Breast epithelium (tissue), 4 donors: ENCODE measurements at regions not wholly inside any gene's neighbourhood (a gene's known extent, or its start where the extent isn't known, plus 50 kb on each side); places are given as distances from the start of the nearest gene placed in this dataset.

Source experiments
- DNase-seq, 2 donors: peaks; one replicate each; pipeline ENCODE4 v3.0.0-alpha.2; 2019; ENCODE audit warnings: low spot score in 2 of 2
- H3K27ac ChIP-seq, 2 donors: fragments of 200-600 bp; sonication (generic) in 1 of 2; one replicate each; pipeline ENCODE4 v1.5.1; 2016 to 2019; ENCODE audit warnings: mild to moderate bottlenecking in 1 of 2
- H3K27me3 ChIP-seq, 2 donors: fragments of 200-600 bp; sonication (generic) in 1 of 2; one replicate each; pipeline versions ENCODE4 v1.5.1 to v1.6.0; 2017 to 2019; ENCODE audit warnings: control low read depth in 1 of 2, mild to moderate bottlenecking in 1 of 2
- H3K36me3 ChIP-seq: fragments of 200-600 bp; one replicate; pipeline ENCODE4 v1.5.1; 2019
- H3K4me1 ChIP-seq, 2 donors: fragments of 200-600 bp; sonication (generic); one replicate each; pipeline ENCODE4 v1.5.1; 2016 to 2019; ENCODE audit warnings: control low read depth in 1 of 2
- H3K4me3 ChIP-seq, 3 donors: fragments of 200-600 bp; sonication (generic); 1 replicate in 2 of 3; 2 replicates in 1 of 3; pipeline ENCODE4 v1.5.1; 2016 to 2019; ENCODE audit warnings: mild to moderate bottlenecking in 3 of 3, moderate library complexity in 2 of 3
- H3K9me3 ChIP-seq, 2 donors: fragments of 200-600 bp; sonication (generic) in 1 of 2; one replicate each; pipeline ENCODE4 v1.5.1; 2016 to 2019; ENCODE audit warnings: control low read depth in 1 of 2
- CTCF ChIP-seq, 3 donors: fragments of 450-650 bp; IDR thresholded peaks; one replicate each; pipeline ENCODE4 v1.5.1; 2016 to 2017; ENCODE audit warnings: antibody characterized with exemption in 3 of 3, mild to moderate bottlenecking in 3 of 3, moderate library complexity in 3 of 3
- POLR2A ChIP-seq: fragments of 450-650 bp; IDR thresholded peaks from one replicate; pipeline ENCODE4 v1.6.1; 2016; ENCODE audit warnings: antibody characterized with exemption, mild to moderate bottlenecking, moderate library complexity
- POLR2AphosphoS5 ChIP-seq, 3 donors: sonication (generic); formaldehyde crosslinking; IDR thresholded peaks; one replicate each; pipeline ENCODE4 v1.6.1; 2017; ENCODE audit warnings: antibody characterized with exemption in 3 of 3
- intact Hi-C: fragments of 100-400 bp; cut with DNase I; formaldehyde crosslinking; loops from one replicate; pipeline ENCODE4 v1.15.1; 2023; ENCODE audit warnings: low total_unique reads

- H3K9me3 ChIP-seq = no peaks in the 10 kb centered on the region
- no peaks in the 10 kb centered on the region for H3K4me1 ChIP-seq
- H3K27me3 ChIP-seq = no peaks in the 10 kb centered on the region
- no peak overlapping the region for H3K4me3 ChIP-seq
- no peak for TF ChIP-seq CTCF (IDR thresholded peaks at IDR 0.05)
- TF ChIP-seq POLR2AphosphoS5 (IDR thresholded peaks at IDR 0.05) = no peak
- no peak for TF ChIP-seq POLR2A
- no peaks in the 10 kb centered on the region for H3K36me3 ChIP-seq
- intact Hi-C loops = no loop called here
- no peak for DNase-seq
- peak overlapping the region; percentile 5 to 53 for H3K27ac ChIP-seq
These were observed 224.2 kb upstream of the SSTR4 start for GRCh38 chr20:22810626-22811569.

GRCh38 chr20:22814471-22815205, 220.5 kb upstream of the SSTR4 start:
- no peaks in the 10 kb centered on the region for H3K36me3 ChIP-seq
- H3K27ac ChIP-seq = no peak overlapping the region
- no peak for TF ChIP-seq CTCF (IDR thresholded peaks at IDR 0.05)
- no peak for TF ChIP-seq POLR2A
- TF ChIP-seq POLR2AphosphoS5 (IDR thresholded peaks at IDR 0.05) = no peak
- no peaks in the 10 kb centered on the region for H3K9me3 ChIP-seq
- H3K4me1 ChIP-seq = no peaks in the 10 kb centered on the region
- intact Hi-C loops = no loop called here
- no peaks in the 10 kb centered on the region for H3K27me3 ChIP-seq
- no peak overlapping the region for H3K4me3 ChIP-seq
- DNase-seq = no peak

- H3K9me3 ChIP-seq = no peaks in the 10 kb centered on the region
- no peak overlapping the region for H3K27ac ChIP-seq
- TF ChIP-seq POLR2A (no peak), POLR2AphosphoS5 (IDR thresholded peaks at IDR 0.05) (no peak), CTCF (IDR thresholded peaks at IDR 0.05) (no peak)
- DNase-seq = no peak
- H3K27me3 ChIP-seq = no peaks in the 10 kb centered on the region
- no peak overlapping the region for H3K4me3 ChIP-seq
- no peaks in the 10 kb centered on the region for H3K4me1 ChIP-seq
- intact Hi-C loops = no loop called here
- H3K36me3 ChIP-seq = no peaks in the 10 kb centered on the region
These were observed 219.9 kb upstream of the SSTR4 start for GRCh38 chr20:22815206-22815551.

- Histone ChIP-seq H3K9me3 (no peaks in the 10 kb centered on the region), H3K27ac (no peak overlapping the region), H3K4me1 (no peaks in the 10 kb centered on the region), H3K4me3 (no peak overlapping the region), H3K36me3 (no peaks in the 10 kb centered on the region), H3K27me3 (no peaks in the 10 kb centered on the region)
- intact Hi-C loops = no loop called here
- no peak for DNase-seq
- no peak for TF ChIP-seq CTCF (IDR thresholded peaks at IDR 0.05)
- TF ChIP-seq POLR2A = no peak
- no peak for TF ChIP-seq POLR2AphosphoS5 (IDR thresholded peaks at IDR 0.05)
These were observed 219.4 kb upstream of the SSTR4 start for GRCh38 chr20:22815603-22816315.
